MCF 10A (cell line): ENCODE measurements at regions not wholly inside any gene's neighbourhood (a gene's known extent, or its start where the extent isn't known, plus 50 kb on each side); places are given as distances from the start of the nearest gene placed in this dataset.

ENCODE experiments used
- BruUV-seq: library from RNA; stranded (reverse); fragments of 400-500 nt; replicated peaks from 2 replicates; lab custom pipeline; 2021; lab: Mats Ljungman, UMichigan
- CTCF ChIA-PET: fragments of 300-600 bp; sonication (Branson Sonifier 250); formaldehyde crosslinking; extraction: SDS; loops from one replicate; lab custom pipeline; 2021; ENCODE audit warnings: antibody characterized with exemption, inconsistent platforms; lab: Yijun Ruan, JAX
- POLR2A ChIA-PET: fragments of 300-600, 350-650 bp; sonication (Branson Sonifier 250); formaldehyde crosslinking; extraction: SDS; loops from one replicate; lab custom pipeline; 2020; ENCODE audit warnings: antibody characterized with exemption, inconsistent platforms; lab: Yijun Ruan, JAX
- DNase-seq: peaks from one replicate; pipeline ENCODE4 v3.0.0-alpha.2; 2018; ENCODE audit not compliant: unreplicated experiment
- H3K27ac Mint-ChIP-seq: one replicate; pipeline ENCODE4 v1.8.0; 2022; ENCODE audit warnings: mild to moderate bottlenecking, low read depth, mixed read lengths; ENCODE audit not compliant: unreplicated experiment
- H3K27me3 Mint-ChIP-seq: one replicate; pipeline ENCODE4 v1.8.0; 2022; ENCODE audit warnings: mixed read lengths; ENCODE audit not compliant: insufficient read depth, unreplicated experiment
- H3K36me3 Mint-ChIP-seq: one replicate; pipeline ENCODE4 v1.8.0; 2022; ENCODE audit warnings: mild to moderate bottlenecking, moderate library complexity, mixed read lengths; ENCODE audit not compliant: insufficient read depth, unreplicated experiment
- H3K4me1 Mint-ChIP-seq: one replicate; pipeline ENCODE4 v1.8.0; 2022; ENCODE audit warnings: mixed read lengths; ENCODE audit not compliant: insufficient read depth, unreplicated experiment
- H3K4me3 Mint-ChIP-seq: one replicate; pipeline ENCODE4 v1.8.0; 2022; ENCODE audit warnings: mild to moderate bottlenecking, moderate library complexity, mixed read lengths; ENCODE audit not compliant: unreplicated experiment
- H3K9me3 Mint-ChIP-seq: one replicate; pipeline ENCODE4 v1.8.0; 2022; ENCODE audit warnings: mixed read lengths; ENCODE audit not compliant: unreplicated experiment
- intact Hi-C: fragments of 100-400 bp; cut with micrococcal nuclease; formaldehyde crosslinking; loops from 2 replicates; pipeline ENCODE4 v1.14.1; 2022
- TF ChIP-seq, protein P1 (sequence below): fragments of 200-600 bp; IDR thresholded peaks from one replicate; pipeline ENCODE4 v1.8.0; 2022; ENCODE audit warnings: antibody characterized with exemption, mild to moderate bottlenecking; ENCODE audit not compliant: unreplicated experiment

DNA sequence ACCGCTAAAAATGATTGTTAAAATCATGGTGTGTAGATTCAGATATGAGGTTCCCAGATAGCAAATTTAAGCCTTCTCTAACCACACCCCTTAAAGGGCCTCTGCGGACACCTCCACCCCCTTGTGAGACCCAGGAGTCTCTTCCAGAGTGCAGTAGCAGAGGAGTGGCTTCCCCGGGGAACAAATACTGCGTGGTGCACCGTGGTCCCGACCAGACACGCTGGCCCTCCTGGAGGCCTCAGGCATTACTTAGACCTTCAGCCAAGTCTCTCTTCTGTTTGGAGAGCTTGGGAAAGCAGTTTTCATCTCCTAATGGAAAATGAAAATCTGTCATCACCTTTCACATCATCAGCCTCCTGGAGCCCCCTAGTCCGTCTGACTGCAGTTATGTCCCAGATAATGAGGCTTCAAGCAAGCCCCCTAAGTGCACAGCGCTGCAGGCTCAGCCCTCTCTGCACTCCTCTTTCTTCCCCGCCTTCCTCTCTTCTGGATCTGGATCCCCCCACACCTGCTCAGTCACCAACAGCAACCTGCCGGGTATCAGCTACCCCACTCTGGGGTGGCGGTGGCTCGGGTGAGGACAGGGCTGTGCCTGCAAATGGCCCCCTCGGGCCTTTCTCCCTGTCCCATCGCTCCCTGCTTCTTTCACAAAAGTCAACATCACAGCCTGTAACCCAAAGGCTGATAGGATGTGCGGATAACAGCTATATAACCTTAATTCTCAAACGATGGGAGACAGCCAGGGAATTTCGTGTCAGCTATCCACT, 58.8 kb upstream of the TAGAP start:
- ChIA-PET CTCF (interaction anchor here (0.5 to 5.8 kb wide), 35 partner anchors 8 to 172 kb away, joined by 3 to 73 read pairs (median 6); partner anchors contain the start of genes RSPH3 and TAGAP), POLR2A (interaction anchor here (0.7 to 2.1 kb wide), 4 partner anchors 36 to 104 kb away, joined by 3 to 8 read pairs (median 5); partner anchors contain the start of gene RSPH3)
- intact Hi-C loops = loop anchor here (1.0 to 10.0 kb wide), 4 partner anchors 31 to 399 kb away; no protein-coding TSS in a partner anchor
- TF ChIP-seq, protein P1, sequence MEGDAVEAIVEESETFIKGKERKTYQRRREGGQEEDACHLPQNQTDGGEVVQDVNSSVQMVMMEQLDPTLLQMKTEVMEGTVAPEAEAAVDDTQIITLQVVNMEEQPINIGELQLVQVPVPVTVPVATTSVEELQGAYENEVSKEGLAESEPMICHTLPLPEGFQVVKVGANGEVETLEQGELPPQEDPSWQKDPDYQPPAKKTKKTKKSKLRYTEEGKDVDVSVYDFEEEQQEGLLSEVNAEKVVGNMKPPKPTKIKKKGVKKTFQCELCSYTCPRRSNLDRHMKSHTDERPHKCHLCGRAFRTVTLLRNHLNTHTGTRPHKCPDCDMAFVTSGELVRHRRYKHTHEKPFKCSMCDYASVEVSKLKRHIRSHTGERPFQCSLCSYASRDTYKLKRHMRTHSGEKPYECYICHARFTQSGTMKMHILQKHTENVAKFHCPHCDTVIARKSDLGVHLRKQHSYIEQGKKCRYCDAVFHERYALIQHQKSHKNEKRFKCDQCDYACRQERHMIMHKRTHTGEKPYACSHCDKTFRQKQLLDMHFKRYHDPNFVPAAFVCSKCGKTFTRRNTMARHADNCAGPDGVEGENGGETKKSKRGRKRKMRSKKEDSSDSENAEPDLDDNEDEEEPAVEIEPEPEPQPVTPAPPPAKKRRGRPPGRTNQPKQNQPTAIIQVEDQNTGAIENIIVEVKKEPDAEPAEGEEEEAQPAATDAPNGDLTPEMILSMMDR = no peak
- Mint-ChIP-seq H3K9me3 (no peaks in the 10 kb centered on the region), H3K4me1 (peaks cover 6% of the 10 kb centered on the region), H3K27ac (no peak overlapping the region), H3K4me3 (no peak overlapping the region), H3K36me3 (no peaks in the 10 kb centered on the region), H3K27me3 (peaks cover 16% of the 10 kb centered on the region)
- no TSS peak for BruUV-seq
- no peak for DNase-seq

DNA sequence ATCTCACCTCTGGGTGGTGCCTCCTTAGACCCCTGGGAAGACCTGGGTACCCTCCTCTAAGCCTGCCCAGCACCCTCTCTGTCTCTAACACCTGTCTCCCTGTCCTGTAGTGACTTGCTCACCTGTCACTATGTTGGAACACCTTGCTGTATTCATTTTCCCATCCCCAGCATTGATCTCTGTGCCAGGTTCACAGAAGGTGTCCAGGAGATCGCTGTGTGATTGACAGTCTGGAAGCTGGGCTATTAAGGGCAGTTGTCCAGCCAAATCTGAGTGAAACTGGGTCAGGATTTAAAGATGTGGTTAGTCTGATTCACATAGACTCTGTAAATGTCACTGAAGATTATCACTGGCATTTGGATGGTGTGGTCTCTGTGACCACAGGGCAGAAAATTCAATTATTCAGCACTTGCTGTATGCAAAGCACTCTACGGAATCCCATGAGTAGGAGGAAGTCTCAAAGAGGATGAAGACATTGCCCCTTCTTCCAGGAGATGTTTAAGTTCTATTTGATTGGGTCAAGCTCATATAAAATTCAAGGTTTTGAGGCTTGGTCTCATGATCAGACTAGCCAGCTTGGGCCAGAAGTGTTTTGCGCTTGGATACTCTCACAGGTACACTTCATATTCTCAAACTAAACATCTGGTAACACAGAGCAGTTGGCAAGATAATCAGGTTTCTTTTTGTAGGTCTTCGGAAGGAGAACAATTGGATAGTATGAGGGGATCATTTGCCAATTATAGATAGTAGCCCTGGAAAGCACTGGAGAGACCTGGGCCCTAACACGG, 57.8 kb upstream of the TAGAP start:
- intact Hi-C loops = loop anchor here (10.0 kb wide), 1 partner anchor 398 kb away; no protein-coding TSS in a partner anchor
- BruUV-seq = no TSS peak
- ChIA-PET CTCF (interaction anchor here (0.6 to 5.8 kb wide), 10 partner anchors 10 to 103 kb away, joined by 3 to 73 read pairs (median 12); partner anchors contain the start of genes RSPH3 and TAGAP), POLR2A (interaction anchor here (1.1 kb wide), 1 partner anchor 37 kb away, joined by 3 read pairs; no protein-coding TSS in a partner anchor)
- peaks cover 6% of the 10 kb centered on the region for H3K4me1 Mint-ChIP-seq
- DNase-seq = no peak
- H3K9me3 Mint-ChIP-seq = no peaks in the 10 kb centered on the region
- H3K4me3 Mint-ChIP-seq = no peak overlapping the region
- TF ChIP-seq, protein P1 = no peak
- no peaks in the 10 kb centered on the region for H3K36me3 Mint-ChIP-seq
- H3K27ac Mint-ChIP-seq = no peak overlapping the region
- H3K27me3 Mint-ChIP-seq = peaks cover 16% of the 10 kb centered on the region

DNA sequence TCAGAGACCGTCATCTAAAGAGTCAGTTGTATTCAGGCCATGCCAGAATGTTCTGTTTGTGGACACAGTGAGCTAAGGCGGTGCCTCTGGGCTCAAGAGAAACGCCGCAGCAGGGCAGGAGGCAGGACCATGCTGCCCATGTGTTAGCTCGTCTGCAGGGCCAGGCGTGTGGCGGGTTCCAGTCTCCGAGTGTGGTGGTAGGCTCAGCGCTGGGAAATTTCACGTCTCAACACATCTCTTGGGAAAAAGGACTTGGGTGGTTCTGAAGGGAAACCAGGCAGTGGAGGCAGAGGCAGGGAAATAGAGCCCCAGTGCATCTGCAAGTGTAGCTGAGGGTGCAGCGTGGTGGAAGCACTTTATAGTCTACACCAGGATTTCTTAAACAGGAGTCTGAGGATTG, 56.9 kb upstream of the TAGAP start:
- POLR2A ChIA-PET = no interaction called here
- Mint-ChIP-seq H3K27me3 (peaks cover 16% of the 10 kb centered on the region), H3K36me3 (no peaks in the 10 kb centered on the region), H3K27ac (no peak overlapping the region), H3K9me3 (no peaks in the 10 kb centered on the region), H3K4me3 (no peak overlapping the region), H3K4me1 (peaks cover 6% of the 10 kb centered on the region)
- intact Hi-C loops = loop anchor here (10.0 kb wide), 1 partner anchor 397 kb away; no protein-coding TSS in a partner anchor
- no peak for DNase-seq
- CTCF ChIA-PET = interaction anchor here (0.6 to 0.7 kb wide), 4 partner anchors 11 to 98 kb away, joined by 3 to 4 read pairs (median 4); no protein-coding TSS in a partner anchor
- BruUV-seq = no TSS peak
- TF ChIP-seq, protein P1 = no peak
